ENCODE measurements at regions not wholly inside any gene's neighbourhood (a gene's known extent, or its start where the extent isn't known, plus 50 kb on each side); places are given as distances from the start of the nearest gene placed in this dataset.

DNA sequence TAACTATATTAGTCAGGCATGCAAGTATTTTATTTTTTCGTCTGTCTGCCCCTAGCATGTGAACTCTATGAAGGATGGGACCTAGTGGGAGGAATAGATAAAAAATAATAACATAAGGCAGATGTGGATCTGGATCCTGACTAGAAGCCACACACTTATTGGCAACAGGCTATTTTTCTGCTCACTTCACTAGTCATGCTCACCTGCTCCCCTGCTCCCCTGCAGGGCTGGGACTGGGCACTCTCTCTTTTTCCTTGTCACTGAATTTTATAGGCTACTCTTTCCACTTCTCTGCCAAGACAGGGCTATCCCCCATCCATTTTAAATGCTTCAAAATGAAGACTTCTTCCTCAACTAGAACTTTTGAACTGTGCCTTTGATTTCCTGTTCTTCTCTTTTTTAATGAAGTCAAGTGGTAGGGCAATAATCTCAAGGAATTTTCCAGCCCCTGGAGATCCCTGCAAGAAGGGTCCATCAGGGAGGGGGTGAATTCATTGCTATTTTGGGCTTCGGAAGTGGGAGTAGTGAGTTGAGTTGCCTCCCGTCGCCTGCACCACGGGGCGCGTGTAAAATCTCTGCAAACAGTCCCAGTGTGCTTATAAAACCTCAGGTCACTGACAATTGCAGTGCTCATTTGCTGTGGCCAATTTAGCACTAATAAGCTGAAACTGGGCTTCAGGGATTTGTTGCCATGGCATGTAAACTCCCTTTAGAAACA, 156.7 kb upstream of the NPVF start:
- TF ChIP-seq POLR2A (IDR thresholded peaks at IDR 0.05) (no peak), CTCF (IDR thresholded peaks at IDR 0.05) (no peak), EP300 (IDR thresholded peaks at IDR 0.05) (no peak)
- Histone ChIP-seq H3K4me3 (no peak overlapping the region), H3K36me3 (no peaks in the 10 kb centered on the region), H3K9me3 (no peaks in the 10 kb centered on the region), H3K4me1 (ENCODE audit: insufficient read depth) (no peaks in the 10 kb centered on the region), H3K27ac (no peak overlapping the region), H3K27me3 (no peaks in the 10 kb centered on the region)
- no peak for DNase-seq
- 42 to 65% (median 44%) methylated on average over 7 of the region's 7 CpGs for WGBS, 3 donors
- intact Hi-C loops (cut with DNase I): loop anchor here in 3 of 4 donors (5.0 to 10.0 kb wide), 3 partner anchors 60 to 128 kb away; no protein-coding TSS in a partner anchor

DNA sequence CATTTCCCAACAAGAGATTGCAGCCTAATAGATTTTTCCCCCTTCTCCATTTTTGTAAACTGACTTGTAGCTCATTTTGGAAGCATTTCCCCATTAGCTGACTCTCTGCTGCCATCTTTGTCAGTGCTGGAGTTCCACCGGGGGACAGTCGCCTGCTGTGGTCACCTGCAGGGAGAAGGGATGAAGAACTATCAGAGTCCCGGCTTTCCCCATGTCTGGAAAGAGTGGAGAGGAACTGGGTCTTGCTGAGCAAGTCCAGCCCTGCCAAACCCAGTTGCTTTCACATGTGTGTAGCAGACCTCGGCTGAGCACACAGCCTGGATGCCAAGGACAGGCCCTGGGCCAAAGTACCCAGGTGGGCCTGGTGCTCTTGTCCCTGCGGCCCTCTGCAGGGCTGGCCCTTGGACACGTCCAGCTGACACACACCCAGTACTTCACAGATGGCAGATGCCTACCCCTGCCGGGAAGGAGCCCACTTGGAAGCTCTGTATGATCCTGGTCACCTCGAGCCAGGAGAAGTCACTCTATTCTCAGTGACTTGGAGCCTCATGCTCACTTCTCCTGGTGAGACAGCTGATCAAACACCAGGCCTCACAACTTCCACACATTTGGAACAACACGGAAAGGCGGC, 157.3 kb upstream of the NPVF start:
- Histone ChIP-seq H3K36me3 (no peaks in the 10 kb centered on the region), H3K9me3 (no peaks in the 10 kb centered on the region), H3K4me3 (no peak overlapping the region), H3K27ac (no peak overlapping the region), H3K4me1 (ENCODE audit: insufficient read depth) (no peaks in the 10 kb centered on the region), H3K27me3 (no peaks in the 10 kb centered on the region)
- TF ChIP-seq CTCF (IDR thresholded peaks at IDR 0.05) (no peak), POLR2A (IDR thresholded peaks at IDR 0.05) (no peak), EP300 (IDR thresholded peaks at IDR 0.05) (no peak)
- no peak for DNase-seq
- intact Hi-C loops (cut with DNase I): loop anchor here (2.0 to 10.0 kb wide), 5 partner anchors 61 to 129 kb away; no protein-coding TSS in a partner anchor
- 76 to 94% (median 85%) methylated on average over 9 to 10 of the region's 10 CpGs for WGBS, 3 donors

DNA sequence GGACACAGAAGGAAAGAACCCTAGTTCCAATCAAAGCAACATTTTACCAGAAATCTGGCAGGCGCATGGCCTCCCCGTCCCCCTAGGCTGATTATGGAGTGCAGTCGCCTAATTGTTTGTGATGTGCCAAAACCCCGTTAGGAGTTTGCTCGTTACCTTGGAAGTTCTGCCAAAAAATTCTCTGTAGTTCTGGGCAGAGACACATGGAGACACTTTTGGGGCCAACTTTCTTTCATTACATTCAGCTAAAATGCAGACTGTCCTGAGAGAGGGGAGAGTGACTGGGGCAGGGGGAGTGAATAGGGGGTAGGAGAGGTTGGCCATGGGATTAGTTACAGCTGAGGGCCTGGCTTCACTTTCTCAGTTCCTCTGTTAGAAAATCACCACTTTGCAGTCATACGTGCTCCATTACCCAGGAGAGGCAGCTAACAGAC, 158.0 kb upstream of the NPVF start:
- WGBS, 3 donors: 27 to 40% (median 36%) methylated on average over 6 of the region's 6 CpGs
- H3K36me3 ChIP-seq: no peaks in the 10 kb centered on the region
- no peaks in the 10 kb centered on the region for H3K4me1 ChIP-seq (ENCODE audit: insufficient read depth)
- no peak for TF ChIP-seq EP300 (IDR thresholded peaks at IDR 0.05)
- no peak for TF ChIP-seq CTCF (IDR thresholded peaks at IDR 0.05)
- H3K27me3 ChIP-seq: no peaks in the 10 kb centered on the region
- intact Hi-C loops (cut with DNase I): loop anchor here (2.0 to 10.0 kb wide), 5 partner anchors 62 to 130 kb away; no protein-coding TSS in a partner anchor
- H3K4me3 ChIP-seq: no peak overlapping the region
- no peak overlapping the region for H3K27ac ChIP-seq
- DNase-seq: no peak
- no peaks in the 10 kb centered on the region for H3K9me3 ChIP-seq

DNA sequence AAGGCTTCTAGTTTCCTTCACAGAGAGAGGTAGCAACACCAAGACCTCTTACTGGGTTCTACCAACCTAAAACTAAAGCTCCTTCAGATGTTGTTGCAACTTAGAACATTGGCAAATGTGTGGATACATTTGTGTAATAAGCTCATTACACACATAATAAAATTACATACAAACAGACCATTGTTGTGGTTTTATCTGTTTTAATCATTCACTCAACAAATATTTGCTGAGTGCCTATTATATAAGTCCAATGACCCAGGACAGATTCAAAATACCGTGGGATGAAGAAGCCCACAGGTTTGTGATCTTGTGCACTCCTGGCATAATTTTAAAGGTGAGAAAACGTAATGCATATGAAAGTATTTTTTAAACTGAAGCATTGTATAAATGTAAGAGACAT, 160.4 kb upstream of the NPVF start:
- DNase-seq: no peak
- no peaks in the 10 kb centered on the region for H3K9me3 ChIP-seq
- H3K36me3 ChIP-seq: no peaks in the 10 kb centered on the region
- WGBS, 3 donors: 47 to 77% (median 57%) methylated on average over 2 of the region's 2 CpGs
- H3K4me1 ChIP-seq (ENCODE audit: insufficient read depth): peaks cover 8% of the 10 kb centered on the region
- H3K27me3 ChIP-seq: no peaks in the 10 kb centered on the region
- intact Hi-C loops (cut with DNase I): loop anchor here in 3 of 4 donors (5.0 to 10.0 kb wide), 3 partner anchors 64 to 131 kb away; no protein-coding TSS in a partner anchor
- H3K27ac ChIP-seq: no peak overlapping the region
- TF ChIP-seq CTCF (IDR thresholded peaks at IDR 0.05): no peak
- no peak overlapping the region for H3K4me3 ChIP-seq
